ENCODE measurements at regions not wholly inside any gene's neighbourhood (a gene's known extent, or its start where the extent isn't known, plus 50 kb on each side); places are given as distances from the start of the nearest gene placed in this dataset.
"Not testable (repeated sequence)": the region's sequence is repeated elsewhere in the genome, so short reads cannot be mapped to it uniquely, and the experiment has no call there.

GRCh38 chr2:82326180-82326767 lies 2021.7 kb upstream of the LRRTM1 start:
- H3K27ac ChIP-seq (ENCODE audit: low read length); H3K9me3 ChIP-seq (replicated peaks; ENCODE audit: control insufficient read depth, low read depth, low read length); H3K36me3 ChIP-seq (ENCODE audit: control insufficient read depth, insufficient read depth, low read length); DNase-seq; H3K4me1 ChIP-seq (ENCODE audit: control insufficient read depth, insufficient read depth, low read length); H3K27me3 ChIP-seq (ENCODE audit: control insufficient read depth, insufficient read depth, low read length); H3K4me3 ChIP-seq (ENCODE audit: low read length): not testable (repeated sequence)
- 94% methylated on average over 25 of the region's 42 CpGs for WGBS (ENCODE audit: insufficient coverage)

GRCh38 chr2:82320296-82320695 lies 2015.7 kb upstream of the LRRTM1 start:
- Histone ChIP-seq H3K4me1 (ENCODE audit: control insufficient read depth, insufficient read depth, low read length) (no peaks in the 10 kb centered on the region), H3K9me3 (replicated peaks; ENCODE audit: control insufficient read depth, low read depth, low read length) (no peaks in the 10 kb centered on the region), H3K27me3 (ENCODE audit: control insufficient read depth, insufficient read depth, low read length) (no peaks in the 10 kb centered on the region), H3K4me3 (ENCODE audit: low read length) (no peak overlapping the region), H3K36me3 (ENCODE audit: control insufficient read depth, insufficient read depth, low read length) (no peaks in the 10 kb centered on the region), H3K27ac (ENCODE audit: low read length) (no peak overlapping the region)
- WGBS (ENCODE audit: insufficient coverage), result 14% methylated on average over 1 of the region's 3 CpGs
- DNase-seq, result peak; percentile 41

GRCh38 chr2:82317012-82317411 lies 2012.5 kb upstream of the LRRTM1 start:
- Histone ChIP-seq H3K4me3 (ENCODE audit: low read length) (no peak overlapping the region), H3K27ac (ENCODE audit: low read length) (no peak overlapping the region), H3K27me3 (ENCODE audit: control insufficient read depth, insufficient read depth, low read length) (no peaks in the 10 kb centered on the region), H3K9me3 (replicated peaks; ENCODE audit: control insufficient read depth, low read depth, low read length) (no peaks in the 10 kb centered on the region), H3K4me1 (ENCODE audit: control insufficient read depth, insufficient read depth, low read length) (no peaks in the 10 kb centered on the region), H3K36me3 (ENCODE audit: control insufficient read depth, insufficient read depth, low read length) (no peaks in the 10 kb centered on the region)
- no CpG with 5 or more reads among the region's 4 CpGs for WGBS (ENCODE audit: insufficient coverage)
- peak; percentile 16 for DNase-seq

- H3K36me3 ChIP-seq (ENCODE audit: control insufficient read depth, insufficient read depth, low read length), result no peaks in the 10 kb centered on the region
Measured at GRCh38 chr2:82316586-82316985, 2012.0 kb upstream of the LRRTM1 start.

DNA sequence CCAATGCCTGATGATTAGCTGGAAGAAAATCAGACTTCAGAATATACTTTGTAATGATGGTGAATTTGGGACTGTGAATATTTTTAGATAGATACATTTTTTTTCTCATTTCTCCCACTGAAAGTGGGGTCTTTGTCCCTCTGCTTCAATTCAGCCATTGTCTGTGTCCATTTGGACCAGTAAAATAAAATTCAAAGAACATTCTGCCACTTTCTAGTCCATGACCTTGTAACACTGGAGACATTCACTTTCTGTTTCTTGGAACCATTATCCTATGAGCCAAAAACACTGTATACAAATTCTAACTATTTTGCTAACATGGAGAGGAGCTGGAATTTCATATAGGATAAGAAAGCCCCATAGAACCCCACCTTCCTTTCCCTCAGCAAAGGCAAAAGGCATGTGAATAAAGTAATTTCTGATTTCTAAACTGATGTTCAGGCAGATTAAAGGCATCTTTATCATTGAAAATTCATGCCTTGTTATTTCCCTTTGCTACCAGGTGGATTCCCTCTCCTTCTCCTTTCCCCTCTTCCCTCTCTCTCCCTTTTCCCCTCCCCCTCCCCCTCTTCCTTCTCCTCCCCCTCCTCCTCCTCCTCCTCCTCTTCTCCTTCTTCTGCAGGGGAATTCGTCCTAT lies 2010.4 kb upstream of the LRRTM1 start:
- no peak for DNase-seq
- WGBS (ENCODE audit: insufficient coverage), result no CpG with 5 or more reads among the region's 1 CpG
- no peak overlapping the region for H3K4me3 ChIP-seq (ENCODE audit: low read length)
- H3K27me3 ChIP-seq (ENCODE audit: control insufficient read depth, insufficient read depth, low read length), result no peaks in the 10 kb centered on the region
- H3K27ac ChIP-seq (ENCODE audit: low read length), result no peak overlapping the region
- no peaks in the 10 kb centered on the region for H3K4me1 ChIP-seq (ENCODE audit: control insufficient read depth, insufficient read depth, low read length)
- H3K36me3 ChIP-seq (ENCODE audit: control insufficient read depth, insufficient read depth, low read length), result no peaks in the 10 kb centered on the region
- H3K9me3 ChIP-seq (replicated peaks; ENCODE audit: control insufficient read depth, low read depth, low read length), result no peaks in the 10 kb centered on the region

More at GRCh38 chr2:82316586-82316985, 2012.0 kb upstream of the LRRTM1 start:
- no peaks in the 10 kb centered on the region for H3K27me3 ChIP-seq (ENCODE audit: control insufficient read depth, insufficient read depth, low read length)
- no peak overlapping the region for H3K4me3 ChIP-seq (ENCODE audit: low read length)
- H3K27ac ChIP-seq (ENCODE audit: low read length), result no peak overlapping the region
- whole genome bisulfite sequencing (ENCODE audit: insufficient coverage), result no CpG with 5 or more reads among the region's 1 CpG
- H3K4me1 ChIP-seq (ENCODE audit: control insufficient read depth, insufficient read depth, low read length), result no peaks in the 10 kb centered on the region
- no peaks in the 10 kb centered on the region for H3K9me3 ChIP-seq (replicated peaks; ENCODE audit: control insufficient read depth, low read depth, low read length)
- DNase-seq, result no peak

DNA sequence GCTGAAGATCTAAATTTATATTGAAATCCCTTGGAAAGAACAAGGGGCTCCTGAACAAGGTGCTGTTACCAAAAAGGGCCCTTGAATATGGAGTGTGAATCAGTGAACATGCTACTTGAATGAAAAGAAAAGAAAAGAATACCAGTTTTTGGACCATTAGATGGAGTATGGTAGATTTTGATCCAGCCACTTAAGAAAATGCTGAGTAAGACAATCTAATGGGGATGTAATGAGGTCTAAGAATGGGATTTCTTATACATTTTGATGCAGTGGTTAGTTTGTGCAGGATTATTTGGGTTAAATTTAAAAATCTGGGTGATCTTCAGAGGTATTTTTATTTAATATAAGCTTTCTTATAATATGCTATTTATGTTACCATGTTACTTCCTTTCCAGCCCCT lies 2003.0 kb upstream of the LRRTM1 start:
- Histone ChIP-seq H3K4me3 (ENCODE audit: low read length) (no peak overlapping the region), H3K27ac (ENCODE audit: low read length) (no peak overlapping the region), H3K36me3 (ENCODE audit: control insufficient read depth, insufficient read depth, low read length) (no peaks in the 10 kb centered on the region), H3K27me3 (ENCODE audit: control insufficient read depth, insufficient read depth, low read length) (no peaks in the 10 kb centered on the region), H3K9me3 (replicated peaks; ENCODE audit: control insufficient read depth, low read depth, low read length) (no peaks in the 10 kb centered on the region), H3K4me1 (ENCODE audit: control insufficient read depth, insufficient read depth, low read length) (no peaks in the 10 kb centered on the region)
- no peak for DNase-seq

DNA sequence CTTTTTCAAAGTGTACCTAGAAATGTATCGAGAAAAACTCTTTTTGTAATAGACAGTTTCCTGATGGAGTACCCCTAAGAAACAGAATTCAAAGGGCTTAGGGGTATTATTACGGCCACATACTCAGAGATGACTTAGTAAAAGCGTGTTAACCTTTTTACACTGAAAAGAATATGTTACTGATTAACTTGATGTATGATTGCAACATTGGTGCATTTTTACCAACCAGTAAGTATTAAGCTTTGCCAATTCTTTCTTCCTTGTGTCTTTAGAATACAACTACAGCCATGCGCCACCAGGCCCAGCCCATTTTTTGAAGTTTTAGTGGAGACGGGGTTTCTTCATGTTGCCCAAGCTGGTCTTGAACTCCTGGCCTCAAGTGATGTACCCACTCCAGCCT lies 1997.0 kb upstream of the LRRTM1 start:
- H3K36me3 ChIP-seq (ENCODE audit: control insufficient read depth, insufficient read depth, low read length), result no peaks in the 10 kb centered on the region
- H3K4me1 ChIP-seq (ENCODE audit: control insufficient read depth, insufficient read depth, low read length), result no peaks in the 10 kb centered on the region
- WGBS (ENCODE audit: insufficient coverage), result 100% methylated on average over 1 of the region's 5 CpGs
- H3K4me3 ChIP-seq (ENCODE audit: low read length), result no peak overlapping the region
- H3K27me3 ChIP-seq (ENCODE audit: control insufficient read depth, insufficient read depth, low read length), result no peaks in the 10 kb centered on the region
- DNase-seq, result no peak
- no peaks in the 10 kb centered on the region for H3K9me3 ChIP-seq (replicated peaks; ENCODE audit: control insufficient read depth, low read depth, low read length)
- H3K27ac ChIP-seq (ENCODE audit: low read length), result no peak overlapping the region

DNA sequence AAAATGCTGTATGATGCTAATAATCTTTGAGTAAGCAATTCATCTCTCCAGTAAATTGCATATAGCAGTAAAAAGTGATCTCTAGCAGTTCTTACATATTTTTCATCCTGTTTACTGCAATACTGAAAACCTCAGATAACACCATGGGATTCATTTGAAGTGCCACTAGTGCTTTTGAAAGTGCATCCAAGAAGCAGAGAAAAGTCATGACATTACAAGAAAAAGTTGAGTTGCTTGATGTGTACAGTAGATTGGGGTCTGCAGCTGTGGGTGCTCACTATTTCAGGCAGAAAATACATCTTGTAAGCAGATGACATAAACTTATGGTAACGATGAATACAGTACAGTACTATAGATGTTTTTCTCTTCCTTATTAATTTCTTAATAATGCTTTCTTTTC lies 1984.9 kb upstream of the LRRTM1 start:
- H3K27ac ChIP-seq (ENCODE audit: low read length), result no peak overlapping the region
- H3K4me1 ChIP-seq (ENCODE audit: control insufficient read depth, insufficient read depth, low read length), result no peaks in the 10 kb centered on the region
- WGBS (ENCODE audit: insufficient coverage), result no CpG with 5 or more reads among the region's 1 CpG
- no peaks in the 10 kb centered on the region for H3K36me3 ChIP-seq (ENCODE audit: control insufficient read depth, insufficient read depth, low read length)
- no peak for DNase-seq
- no peaks in the 10 kb centered on the region for H3K9me3 ChIP-seq (replicated peaks; ENCODE audit: control insufficient read depth, low read depth, low read length)
- H3K27me3 ChIP-seq (ENCODE audit: control insufficient read depth, insufficient read depth, low read length), result no peaks in the 10 kb centered on the region
- no peak overlapping the region for H3K4me3 ChIP-seq (ENCODE audit: low read length)

DNA sequence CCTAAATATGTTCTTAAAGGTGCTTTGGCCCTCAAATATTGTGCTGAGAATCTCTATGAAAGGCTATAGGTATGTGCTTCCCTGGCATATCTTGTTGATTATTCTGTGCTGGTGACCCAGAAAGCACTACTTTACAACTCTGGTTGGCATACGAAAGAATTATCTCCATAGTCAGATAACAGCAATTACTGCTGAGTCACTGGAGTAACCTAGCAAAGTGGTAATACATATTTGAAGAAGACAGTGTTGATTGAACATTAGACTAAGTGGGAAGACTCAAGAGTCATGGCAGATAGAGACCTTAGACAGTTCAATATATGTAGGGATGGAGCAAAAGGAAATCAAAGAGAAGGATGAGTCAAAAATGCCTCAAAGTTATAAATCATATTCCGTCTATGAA lies 1978.5 kb upstream of the LRRTM1 start:
- H3K9me3 ChIP-seq (replicated peaks; ENCODE audit: control insufficient read depth, low read depth, low read length), result no peaks in the 10 kb centered on the region

GRCh38 chr2:82282111-82282882 lies 1977.7 kb upstream of the LRRTM1 start:
- no peaks in the 10 kb centered on the region for H3K36me3 ChIP-seq (ENCODE audit: control insufficient read depth, insufficient read depth, low read length)
- 73% methylated on average over 8 of the region's 16 CpGs for WGBS (ENCODE audit: insufficient coverage)

More for the DNA sequence above, 1978.5 kb upstream of the LRRTM1 start:
- H3K27me3 ChIP-seq (ENCODE audit: control insufficient read depth, insufficient read depth, low read length), result no peaks in the 10 kb centered on the region
- no peak overlapping the region for H3K4me3 ChIP-seq (ENCODE audit: low read length)
- DNase-seq, result no peak
- H3K27ac ChIP-seq (ENCODE audit: low read length), result no peak overlapping the region
- H3K36me3 ChIP-seq (ENCODE audit: control insufficient read depth, insufficient read depth, low read length), result no peaks in the 10 kb centered on the region
- WGBS (ENCODE audit: insufficient coverage), result no CpG with 5 or more reads among the region's 2 CpGs
- H3K4me1 ChIP-seq (ENCODE audit: control insufficient read depth, insufficient read depth, low read length), result no peaks in the 10 kb centered on the region

More at GRCh38 chr2:82282111-82282882, 1977.7 kb upstream of the LRRTM1 start:
- Histone ChIP-seq H3K9me3 (replicated peaks; ENCODE audit: control insufficient read depth, low read depth, low read length) (no peaks in the 10 kb centered on the region), H3K4me1 (ENCODE audit: control insufficient read depth, insufficient read depth, low read length) (no peaks in the 10 kb centered on the region), H3K27ac (ENCODE audit: low read length) (no peak overlapping the region), H3K4me3 (ENCODE audit: low read length) (no peak overlapping the region), H3K27me3 (ENCODE audit: control insufficient read depth, insufficient read depth, low read length) (no peaks in the 10 kb centered on the region)
- no peak for DNase-seq
